IPS DF 4.7 (cell line): ENCODE measurements at regions not wholly inside any gene's neighbourhood (a gene's known extent, or its start where the extent isn't known, plus 50 kb on each side); places are given as distances from the start of the nearest gene placed in this dataset.

Experiments
- DNase-seq: peaks from one replicate; pipeline ENCODE4 v3.0.0-alpha.2; 2013; ENCODE audit warnings: low spot score; ENCODE audit errors: extremely low read depth

- DNase-seq: no peak
Measured at GRCh38 chr4:160810941-160811340, 1352.9 kb downstream of the FSTL5 start.

- no peak for DNase-seq
Measured at GRCh38 chr4:160811956-160812355, 1351.8 kb downstream of the FSTL5 start.

GRCh38 chr4:160814726-160815125 lies 1349.1 kb downstream of the FSTL5 start:
- DNase-seq: no peak

- DNase-seq: no peak
Measured at GRCh38 chr4:160818571-160818970, 1345.2 kb downstream of the FSTL5 start.

GRCh38 chr4:160819791-160820190 lies 1344.0 kb downstream of the FSTL5 start:
- DNase-seq: no peak

- no peak for DNase-seq
Measured at GRCh38 chr4:160824481-160824880, 1339.3 kb downstream of the FSTL5 start.

GRCh38 chr4:160825644-160826338 lies 1338.0 kb downstream of the FSTL5 start:
- DNase-seq: no peak

- no peak for DNase-seq
Measured at GRCh38 chr4:160826339-160826679, 1337.5 kb downstream of the FSTL5 start.

GRCh38 chr4:160831165-160831922 lies 1332.5 kb downstream of the FSTL5 start:
- DNase-seq: no peak

GRCh38 chr4:160835789-160836188 lies 1328.0 kb downstream of the FSTL5 start:
- peak; percentile 28 for DNase-seq

- no peak for DNase-seq
Measured at GRCh38 chr4:160836431-160836830, 1327.4 kb downstream of the FSTL5 start.

GRCh38 chr4:160846121-160846520 lies 1317.7 kb downstream of the FSTL5 start:
- no peak for DNase-seq

GRCh38 chr4:160847228-160847627 lies 1316.6 kb downstream of the FSTL5 start:
- no peak for DNase-seq

- no peak for DNase-seq
Measured at GRCh38 chr4:160848489-160848888, 1315.3 kb downstream of the FSTL5 start.

GRCh38 chr4:160848901-160849760 lies 1314.7 kb downstream of the FSTL5 start:
- no peak for DNase-seq

GRCh38 chr4:160864253-160864652 lies 1299.5 kb downstream of the FSTL5 start:
- DNase-seq: no peak

- no peak for DNase-seq
Measured at GRCh38 chr4:160869899-160870298, 1293.9 kb downstream of the FSTL5 start.

GRCh38 chr4:160872491-160872890 lies 1291.3 kb downstream of the FSTL5 start:
- DNase-seq: no peak

- no peak for DNase-seq
Measured at GRCh38 chr4:160877087-160877790, 1286.6 kb downstream of the FSTL5 start.

GRCh38 chr4:160880180-160880579 lies 1283.6 kb downstream of the FSTL5 start:
- DNase-seq: no peak

GRCh38 chr4:160887668-160888067 lies 1276.1 kb downstream of the FSTL5 start:
- no peak for DNase-seq
